ENCODE measurements at regions not wholly inside any gene's neighbourhood (a gene's known extent, or its start where the extent isn't known, plus 50 kb on each side); places are given as distances from the start of the nearest gene placed in this dataset.
"Not testable (repeated sequence)": the region's sequence is repeated elsewhere in the genome, so short reads cannot be mapped to it uniquely, and the experiment has no call there.

DNA sequence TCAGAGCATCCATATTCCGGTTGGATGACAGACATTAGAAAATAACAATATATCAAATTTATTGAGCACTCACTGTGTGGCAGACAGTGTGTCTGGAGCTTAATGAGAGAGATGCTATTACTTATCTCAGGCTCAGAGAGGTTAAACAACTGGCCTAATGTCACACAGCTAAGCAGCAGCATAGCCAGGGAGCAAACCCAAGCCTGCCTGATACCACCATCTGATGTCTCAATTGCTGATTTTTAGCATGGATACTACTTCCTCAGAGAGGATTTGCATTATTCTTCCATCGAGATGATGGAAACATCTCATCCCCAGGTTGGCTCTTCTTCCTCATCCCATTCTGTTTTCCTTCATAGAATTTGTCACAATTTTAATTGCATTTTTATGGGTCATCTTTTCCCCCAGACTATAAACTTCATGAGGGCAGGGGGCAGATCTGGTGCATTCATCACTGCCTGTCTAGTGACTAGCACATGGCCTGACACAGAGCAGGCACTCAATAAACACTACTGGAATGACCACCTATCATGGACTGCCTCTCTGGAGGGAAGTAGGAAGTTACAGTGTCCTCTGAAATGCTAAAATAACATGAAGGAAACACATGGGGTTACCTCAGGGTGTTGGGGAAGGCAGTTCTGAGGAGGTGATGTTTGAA lies 344.8 kb upstream of the CCL2 start:
- no peak for DNase-seq

DNA sequence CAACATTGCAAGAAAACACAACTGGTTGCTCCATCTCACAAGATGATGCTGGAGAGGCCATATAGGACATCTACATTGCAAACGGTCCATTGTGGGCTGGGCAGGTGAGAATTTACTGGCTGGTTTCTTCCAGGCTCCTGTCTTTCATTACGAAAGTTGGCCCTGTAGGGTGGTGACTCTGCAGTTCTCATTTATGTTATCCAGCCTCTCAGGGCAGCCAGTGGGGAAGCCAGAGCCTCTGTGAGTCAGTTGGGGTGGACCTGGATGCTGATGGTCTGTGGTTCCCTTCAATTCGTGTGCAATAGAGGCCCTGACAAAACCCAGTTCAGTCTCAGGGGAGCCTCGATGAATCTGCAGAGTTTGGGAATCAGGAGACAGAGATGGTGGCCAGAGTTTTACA lies 341.0 kb upstream of the CCL2 start:
- no peak for DNase-seq

DNA sequence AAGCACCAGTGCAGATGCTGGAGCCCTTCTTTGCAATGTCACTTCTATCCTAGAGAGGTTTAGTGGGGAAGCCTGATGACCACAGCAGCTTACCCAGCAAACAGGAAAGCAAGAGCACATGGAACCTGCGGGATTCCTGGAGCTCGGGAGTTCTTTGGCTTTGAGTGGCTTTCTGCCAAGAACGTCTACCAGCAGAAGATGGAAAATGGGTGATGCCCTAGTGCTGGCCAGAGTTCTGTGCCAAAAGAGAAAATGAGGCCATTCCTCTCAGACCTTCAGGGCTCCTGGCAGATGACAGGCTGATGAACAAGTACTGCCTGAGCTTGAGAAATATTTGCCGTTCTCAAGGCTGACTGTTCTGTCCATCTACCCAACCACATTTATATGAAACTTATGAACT lies 332.1 kb upstream of the CCL2 start:
- no peak for DNase-seq

DNA sequence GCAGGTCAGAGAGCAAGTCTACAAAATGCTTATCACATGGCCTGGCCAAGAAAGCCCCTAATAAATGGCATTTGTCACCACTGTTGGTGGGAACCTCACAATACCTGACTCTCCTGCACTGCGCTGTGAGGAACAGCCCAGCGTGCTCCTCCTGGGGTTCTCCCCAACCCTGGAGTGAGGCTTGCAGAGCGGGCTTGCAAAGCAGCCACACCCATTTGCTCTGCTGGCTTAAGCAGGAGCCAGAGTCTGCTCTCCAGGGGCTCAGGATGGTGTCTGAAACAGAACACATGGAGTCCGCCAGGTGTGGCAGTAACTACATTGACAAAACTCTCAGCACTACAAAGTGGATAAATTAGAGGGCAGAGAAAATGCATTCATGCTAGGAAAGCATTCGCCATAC lies 331.0 kb upstream of the CCL2 start:
- no peak for DNase-seq

DNA sequence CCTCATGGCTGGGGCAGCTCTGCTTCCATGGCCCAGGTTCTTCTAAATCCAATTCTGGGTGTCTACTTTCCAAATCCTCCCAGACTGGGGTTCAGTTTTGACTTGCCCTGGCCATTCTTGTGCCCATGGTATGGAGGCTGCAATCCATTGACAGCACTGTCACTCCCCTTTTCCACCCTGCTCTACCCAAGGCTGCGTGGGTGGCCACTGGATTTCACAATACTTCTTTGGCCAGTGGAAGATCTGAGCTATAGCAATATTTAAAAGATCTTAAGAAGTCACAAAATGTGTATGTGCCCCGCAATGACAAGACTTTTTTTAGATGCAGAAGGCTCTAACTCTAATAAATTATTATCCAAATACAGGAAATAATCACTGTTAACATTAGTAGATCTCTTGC lies 329.4 kb upstream of the CCL2 start:
- DNase-seq = no peak

DNA sequence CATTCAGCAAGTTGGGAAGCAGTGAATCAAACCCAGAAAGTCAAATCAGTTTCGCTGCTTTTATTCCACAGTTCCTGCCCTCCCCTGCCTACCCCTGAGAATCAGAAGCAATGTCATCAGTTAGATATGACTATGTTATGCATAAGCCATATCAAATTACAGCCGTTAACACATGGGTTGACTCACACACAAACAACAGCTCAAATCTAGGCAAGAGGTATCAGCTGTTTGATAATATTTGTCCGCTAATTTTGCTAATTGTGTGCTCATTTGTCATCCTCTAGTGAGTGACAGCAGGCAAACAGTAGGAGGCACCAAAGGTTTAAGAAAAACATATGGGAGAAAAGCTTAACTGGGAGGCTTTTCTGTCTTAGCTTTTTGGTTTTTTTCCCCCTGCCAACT lies 327.4 kb upstream of the CCL2 start:
- no peak for DNase-seq

DNA sequence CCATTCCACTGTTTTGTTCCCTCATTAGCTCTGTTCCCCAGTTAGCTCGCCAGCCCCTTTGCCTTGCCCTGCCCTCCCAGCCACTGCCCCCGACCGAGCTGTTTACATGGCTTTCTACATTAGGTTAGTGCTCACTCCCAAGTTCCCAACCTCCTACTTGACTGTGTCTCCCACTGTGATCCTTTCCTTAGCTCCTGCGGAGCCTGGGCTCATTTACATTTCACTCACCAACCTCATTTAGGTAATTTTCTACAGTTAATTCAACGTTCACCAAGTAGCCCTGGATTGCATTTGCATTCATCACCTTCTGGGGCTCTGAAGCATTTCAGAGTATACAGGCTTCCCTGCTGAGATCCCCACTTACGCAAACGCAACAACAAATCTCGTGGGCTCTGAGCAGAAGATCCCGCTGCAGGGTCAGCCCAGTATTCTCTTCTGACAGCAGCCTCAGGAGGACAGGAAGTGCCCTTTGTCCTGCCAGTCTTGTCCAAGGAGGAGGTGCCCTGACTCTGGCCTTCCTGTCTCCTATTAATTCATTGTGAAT lies 325.8 kb upstream of the CCL2 start:
- no peak for DNase-seq

DNA sequence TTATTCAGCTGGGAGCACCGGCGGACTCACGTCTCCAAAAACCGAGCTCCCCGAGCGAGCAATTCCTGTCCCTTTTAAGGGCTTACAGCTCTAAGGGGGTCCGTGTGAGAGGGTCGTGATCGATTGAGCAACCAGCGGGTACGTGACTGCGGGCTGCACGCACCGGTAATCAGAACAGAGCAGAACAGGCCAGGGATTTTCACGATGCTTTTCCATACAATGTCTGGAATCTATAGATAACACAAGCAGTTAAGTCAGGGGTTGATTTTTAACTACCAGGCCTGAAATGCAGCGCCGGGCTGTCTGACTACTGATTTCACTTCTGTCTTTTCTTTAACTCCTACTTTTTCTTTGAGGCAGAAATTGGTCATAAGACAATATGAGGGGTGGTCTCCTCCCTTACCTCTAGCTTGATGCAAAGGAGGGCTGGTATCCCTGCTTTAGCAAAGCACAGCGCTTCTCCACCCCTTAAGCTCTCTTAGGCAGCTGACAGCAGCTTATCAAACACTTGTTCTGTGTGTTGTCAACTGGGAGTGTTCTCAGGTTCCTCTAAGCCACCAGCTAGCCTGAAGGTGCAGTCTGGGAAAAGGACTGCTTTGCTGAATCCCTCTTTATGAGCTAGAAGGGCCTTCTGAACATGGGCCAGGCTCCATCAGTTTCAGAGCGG lies 323.8 kb upstream of the CCL2 start:
- DNase-seq = not testable (repeated sequence)

DNA sequence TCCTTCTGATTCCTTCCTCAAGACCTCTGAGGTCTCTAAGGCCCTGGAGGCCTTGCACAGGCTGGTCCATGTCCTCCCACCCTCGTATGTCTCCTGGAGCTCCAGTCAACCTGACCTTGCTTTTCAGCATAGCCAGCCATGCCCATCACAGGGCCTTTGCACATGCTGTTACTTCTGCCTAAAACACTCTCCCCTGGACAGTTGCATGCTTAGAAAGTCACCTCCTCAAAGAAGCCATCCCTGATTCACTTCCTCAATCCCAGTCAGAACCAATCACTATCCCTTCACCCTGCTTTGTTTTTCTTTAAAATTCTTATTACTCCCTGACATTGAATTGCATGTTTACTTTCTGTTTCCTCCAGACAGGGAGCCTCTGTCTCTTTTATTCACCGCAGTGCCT lies 322.1 kb upstream of the CCL2 start:
- DNase-seq = no peak

DNA sequence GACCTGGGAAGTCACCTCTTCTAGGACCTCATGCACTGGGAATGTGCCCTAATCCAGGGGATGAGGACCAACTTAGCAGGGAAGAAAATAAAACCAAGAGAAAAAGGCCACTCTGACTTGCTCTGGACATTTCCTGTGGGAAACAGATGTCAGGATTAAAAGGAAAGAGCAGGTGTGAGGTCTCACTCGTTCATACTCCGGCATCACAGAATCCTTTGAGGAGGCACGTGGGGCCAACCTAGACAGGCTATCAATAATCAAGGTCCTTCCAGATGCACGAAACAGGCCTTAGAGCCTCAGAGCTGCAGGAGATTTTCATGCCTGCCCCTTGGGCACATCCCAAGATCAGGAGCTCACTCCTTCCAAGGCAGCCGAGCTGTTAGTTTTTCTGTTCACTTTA lies 321.5 kb upstream of the CCL2 start:
- no peak for DNase-seq

DNA sequence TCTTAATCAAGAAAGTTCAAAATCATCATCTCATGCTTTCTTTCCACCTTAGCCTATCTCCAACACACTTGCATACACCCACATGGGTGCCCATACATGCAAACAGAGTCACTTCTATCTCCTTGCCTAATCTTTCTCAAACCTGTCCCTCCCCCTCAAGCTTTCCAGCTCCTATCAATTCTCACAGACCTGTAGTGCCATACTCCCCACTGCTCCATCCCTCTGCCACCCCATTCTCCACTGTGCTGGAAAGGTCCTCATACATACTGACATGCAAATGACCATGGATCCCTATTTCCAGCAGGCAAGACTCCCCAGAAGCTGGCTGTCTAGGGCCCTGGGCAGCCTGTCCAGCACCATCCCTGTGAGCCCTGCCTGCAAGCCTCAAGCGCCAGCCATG lies 320.4 kb upstream of the CCL2 start:
- DNase-seq = no peak

DNA sequence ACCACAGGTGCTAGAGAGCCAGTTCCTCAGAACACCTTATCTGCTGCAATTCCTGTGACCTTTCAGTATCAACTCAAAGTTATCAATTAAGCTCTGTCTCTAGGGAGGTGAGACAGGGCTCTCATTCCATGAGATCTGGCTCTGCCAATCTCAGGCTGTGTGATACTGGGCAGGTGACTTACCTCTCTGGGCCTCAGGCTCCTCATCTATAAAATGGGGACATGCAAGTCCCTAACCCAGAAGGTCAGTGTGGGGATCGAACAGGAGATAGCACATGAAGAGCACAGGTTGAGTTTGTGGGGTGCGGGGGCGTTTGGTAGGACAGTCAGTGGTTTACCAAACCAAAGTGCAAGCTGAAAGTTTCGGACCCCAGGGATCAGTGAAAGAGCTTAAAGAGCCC lies 319.3 kb upstream of the CCL2 start:
- DNase-seq = no peak

DNA sequence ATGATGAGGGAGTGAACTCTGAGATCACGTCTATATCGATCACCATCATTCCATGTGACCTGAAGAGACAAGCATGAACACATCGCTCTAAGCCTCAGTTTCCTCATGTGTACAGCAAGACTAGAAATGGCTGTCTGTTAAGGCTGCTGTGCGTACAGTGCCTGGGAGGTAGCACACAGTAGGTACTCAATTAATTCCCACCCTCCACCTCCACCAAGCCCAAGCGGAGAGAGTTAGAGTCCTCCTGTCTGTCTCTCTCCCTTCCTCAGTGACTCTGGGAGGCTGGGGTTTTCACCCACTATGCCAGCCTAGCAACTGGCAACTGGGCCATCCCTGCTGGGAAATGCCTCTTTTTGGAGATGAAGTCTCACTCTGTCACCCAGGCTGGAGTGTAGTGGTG lies 318.3 kb upstream of the CCL2 start:
- no peak for DNase-seq

DNA sequence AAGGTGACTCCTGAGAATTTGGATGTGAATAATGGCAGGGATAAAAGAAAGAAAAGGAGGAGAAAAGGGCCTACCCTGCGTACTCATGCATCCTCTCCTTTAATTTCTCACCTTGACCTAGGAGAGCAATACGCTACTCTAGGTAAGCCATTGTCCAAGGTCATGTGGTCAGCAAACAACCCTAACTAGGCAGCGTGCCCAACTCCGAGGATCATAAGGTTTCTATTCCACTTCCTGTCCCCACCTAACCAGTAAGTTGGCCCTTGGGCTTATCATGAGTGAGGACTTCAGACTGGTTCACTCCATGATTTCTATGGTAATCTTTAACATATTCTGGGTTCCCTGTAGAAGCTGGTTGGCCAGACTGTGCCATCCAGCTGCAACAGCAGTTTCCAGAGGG lies 315.1 kb upstream of the CCL2 start:
- no peak for DNase-seq

DNA sequence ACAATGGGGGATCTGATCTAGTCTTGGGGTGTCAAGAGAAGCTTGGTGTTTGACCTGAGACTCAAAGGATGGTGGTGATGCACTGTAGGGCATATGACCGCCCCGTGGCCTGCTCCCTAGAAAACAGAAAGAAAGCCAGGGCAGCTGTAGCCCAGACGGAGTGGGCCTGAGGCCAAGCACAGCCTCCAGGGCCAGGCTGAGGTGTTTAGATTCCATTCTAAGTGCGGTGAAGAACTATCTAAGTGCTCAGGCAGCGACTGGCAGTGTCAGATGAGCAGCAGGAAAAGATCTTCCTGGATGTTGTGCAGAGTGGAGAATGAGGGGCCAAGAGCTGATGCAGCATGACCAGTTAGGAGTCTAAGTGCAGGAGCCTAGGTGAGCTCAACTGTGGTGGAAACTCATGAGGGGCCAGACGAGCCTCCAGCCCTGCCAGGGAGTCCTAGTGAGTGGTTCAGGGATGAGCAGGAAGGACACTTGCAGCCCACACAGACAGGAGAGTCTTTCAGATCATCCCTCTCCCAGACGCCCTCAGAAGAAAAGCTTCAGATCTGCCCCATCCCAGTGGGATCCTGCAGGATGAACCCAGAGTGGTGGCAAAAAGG lies 314.2 kb upstream of the CCL2 start:
- no peak for DNase-seq

DNA sequence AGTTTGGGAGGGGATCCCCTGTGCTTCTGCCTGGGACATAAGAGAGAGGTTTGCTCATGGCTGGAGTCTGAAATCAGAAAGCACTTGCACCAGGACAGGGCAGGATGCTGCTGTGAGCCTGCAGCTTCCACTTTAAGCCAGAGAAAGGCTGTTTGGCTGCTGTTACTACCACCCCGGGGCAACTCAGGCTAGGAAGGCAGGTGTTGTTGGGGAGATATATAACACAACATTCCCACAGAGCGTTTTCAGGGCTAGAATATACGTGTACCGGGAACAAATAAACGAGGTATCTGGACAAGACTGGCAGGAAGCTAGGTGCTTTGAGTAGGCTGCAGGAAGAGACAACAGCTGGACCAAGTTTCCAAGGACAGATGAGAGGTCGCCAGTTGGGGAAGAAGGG lies 313.3 kb upstream of the CCL2 start:
- DNase-seq = no peak

DNA sequence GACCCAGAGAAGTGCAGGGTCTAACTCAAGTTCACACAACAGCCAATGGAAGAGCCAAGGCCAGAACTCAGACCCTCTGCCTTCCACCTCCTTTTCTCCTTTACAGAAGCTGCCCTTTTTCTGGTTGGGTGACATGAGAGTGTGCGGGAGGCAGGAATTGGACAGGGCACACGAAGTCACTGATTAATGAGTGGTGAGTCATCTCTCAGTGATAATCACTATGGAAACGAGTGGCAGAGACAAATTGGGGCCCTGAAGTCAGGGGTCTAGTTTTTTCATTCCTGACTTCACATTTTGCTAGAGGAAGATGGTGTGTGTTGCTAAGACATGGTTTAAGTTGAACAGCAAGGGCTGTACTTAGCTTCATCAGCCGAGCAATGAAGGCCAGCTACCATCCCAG lies 312.7 kb upstream of the CCL2 start:
- DNase-seq = no peak

DNA sequence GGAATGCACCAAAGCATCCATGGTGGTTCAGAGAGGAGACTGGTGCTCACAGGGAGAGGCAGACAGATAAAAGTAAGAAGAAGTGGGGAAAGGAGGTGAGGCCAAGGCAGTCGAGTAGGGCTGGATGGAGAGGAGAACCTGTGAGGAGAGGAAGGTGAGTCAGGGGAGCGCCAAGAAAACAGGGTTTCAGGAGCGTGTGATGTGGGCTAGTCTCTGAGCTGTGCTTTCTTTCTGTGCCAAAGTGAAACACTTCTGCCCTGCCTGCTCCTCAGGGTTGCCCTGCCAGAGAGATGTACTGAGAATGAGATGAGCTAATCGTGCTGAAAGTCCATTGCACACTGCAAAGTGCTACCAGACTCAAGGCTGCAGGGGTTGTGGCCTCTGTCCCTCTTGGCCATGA lies 310.7 kb upstream of the CCL2 start:
- peak in 1 of 2 experiments; percentile 20 for DNase-seq

DNA sequence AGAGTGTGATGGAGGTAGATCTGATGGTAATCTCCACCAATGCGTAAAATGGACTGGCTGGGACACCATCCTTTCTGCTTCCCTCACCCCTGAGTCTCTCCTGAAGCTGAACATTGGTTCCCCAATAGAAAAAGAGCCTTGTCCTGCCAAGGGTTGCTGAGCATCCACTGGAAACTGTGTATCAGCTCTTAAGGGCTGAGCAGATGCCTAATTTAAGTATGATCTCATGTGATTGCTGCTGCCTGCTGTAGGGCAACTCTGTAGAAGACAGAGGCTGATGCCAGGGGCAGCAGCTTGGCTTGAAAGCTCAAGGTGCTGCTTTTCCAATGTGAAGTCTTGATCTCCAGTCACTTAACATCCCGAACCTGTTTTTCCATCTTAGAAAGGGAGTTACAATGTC lies 310.3 kb upstream of the CCL2 start:
- DNase-seq = no peak

DNA sequence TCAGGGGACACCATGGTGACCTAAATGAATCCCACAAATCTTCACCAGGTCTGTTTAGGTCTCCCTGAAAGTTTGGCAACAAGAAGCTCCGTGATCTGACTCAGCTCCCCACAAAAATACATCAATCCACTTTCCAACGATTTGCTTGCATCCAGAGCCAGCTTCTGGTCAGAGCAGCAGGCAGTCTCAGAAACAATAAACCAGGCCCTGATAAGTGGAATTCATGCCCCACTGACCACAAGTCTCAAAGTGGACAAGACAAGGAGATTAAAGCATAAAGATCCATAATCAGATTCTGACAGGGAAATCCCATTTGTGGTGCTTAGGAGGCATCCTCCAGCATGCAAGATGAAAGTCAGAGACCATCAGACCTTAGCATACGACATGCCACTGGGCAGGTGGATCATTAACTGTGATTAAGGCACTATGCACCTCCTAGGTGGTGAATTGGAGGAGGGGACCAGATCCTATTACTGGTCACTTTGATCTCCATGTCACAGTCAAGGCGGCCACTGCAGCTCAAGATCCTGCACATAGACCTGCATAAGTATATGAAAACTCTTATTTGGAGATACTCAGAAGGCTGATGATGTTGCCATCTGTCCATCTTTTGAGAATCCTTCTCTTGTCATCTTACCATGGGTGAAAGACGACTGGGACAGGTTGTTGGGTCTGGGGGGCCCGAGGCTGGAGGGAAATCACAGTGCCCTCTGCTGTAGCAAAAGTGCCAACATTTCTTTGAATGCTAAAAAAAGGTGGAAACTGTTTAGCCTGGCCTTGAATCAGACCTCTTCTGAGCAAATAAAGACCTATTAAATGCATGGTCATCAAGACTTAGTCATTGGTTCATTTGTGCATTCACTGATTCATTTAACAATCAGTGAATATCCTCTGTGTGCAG lies 309.2 kb upstream of the CCL2 start:
- DNase-seq = no peak

DNA sequence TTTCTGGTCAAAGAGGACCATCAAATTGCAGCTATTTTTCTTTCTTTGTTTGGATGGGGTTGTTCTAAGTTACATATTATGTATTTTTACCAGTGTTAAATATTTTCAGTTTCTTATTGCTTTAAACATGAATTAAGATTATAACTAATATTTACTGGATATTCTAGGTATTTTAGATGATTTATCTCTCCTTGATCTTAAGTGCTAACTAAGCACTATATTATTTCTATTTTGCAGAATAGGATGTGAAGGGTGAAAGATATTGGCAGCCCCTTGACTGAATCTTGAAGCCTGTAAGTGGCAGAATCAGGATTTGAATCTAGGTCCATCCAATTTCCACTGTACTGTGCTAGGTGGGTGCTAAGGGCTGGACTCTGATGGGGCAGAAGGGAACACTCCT lies 307.3 kb upstream of the CCL2 start:
- no peak for DNase-seq

DNA sequence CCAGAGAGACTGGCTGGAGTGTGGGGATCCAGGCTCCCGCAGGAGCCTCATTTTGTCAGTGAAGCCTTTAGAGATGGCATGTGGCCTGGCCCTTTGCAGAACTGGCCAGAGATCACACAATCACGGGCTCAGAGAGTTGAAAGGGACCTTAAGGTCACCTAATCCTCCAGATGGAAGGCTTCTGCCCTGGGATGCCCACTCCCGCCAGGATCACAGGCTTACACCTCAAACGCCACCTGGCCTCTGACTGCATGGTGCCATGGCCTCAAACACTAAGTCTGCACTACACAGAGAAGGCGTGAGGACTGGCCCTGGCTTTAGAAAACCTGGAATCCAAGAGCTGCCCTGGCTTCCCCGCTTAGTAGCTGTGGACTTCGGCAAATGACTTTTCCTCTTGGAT lies 306.8 kb upstream of the CCL2 start:
- no peak for DNase-seq

DNA sequence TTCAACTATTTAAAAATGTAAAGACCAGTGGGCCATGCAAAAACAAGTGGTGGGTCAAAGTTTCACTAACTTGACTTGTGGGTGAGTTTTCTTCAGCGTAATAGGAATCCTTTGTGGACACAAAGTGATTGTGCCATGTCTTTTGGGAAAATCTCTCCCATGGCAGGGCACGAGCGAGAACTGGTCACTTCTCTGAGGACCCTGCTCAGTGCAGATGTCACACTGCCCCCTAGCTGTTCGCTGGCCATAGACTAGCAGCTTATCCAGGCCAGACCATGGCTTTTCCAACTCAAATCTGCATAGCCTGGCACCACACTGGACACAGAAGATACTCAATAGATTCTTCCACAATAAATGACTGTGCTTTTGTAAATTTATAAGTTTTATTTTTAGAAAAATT lies 306.0 kb upstream of the CCL2 start:
- no peak for DNase-seq
